Fibroblast of the aortic adventitia (primary cell): ENCODE measurements at regions not wholly inside any gene's neighbourhood (a gene's known extent, or its start where the extent isn't known, plus 50 kb on each side); places are given as distances from the start of the nearest gene placed in this dataset.
A peak's percentile ranks its signal among the peaks of the same experiment; 100 is the strongest.

Experiments
- DNase-seq: peaks from one replicate; pipeline ENCODE4 v3.0.0-alpha.2; 2010; ENCODE audit warnings: low read depth
- H3K4me3 ChIP-seq: 2 replicates; pipeline ENCODE4 v1.5.1; 2011; ENCODE audit warnings: low read depth, mild to moderate bottlenecking, control low read depth, low read length, moderate library complexity
- CTCF ChIP-seq: IDR thresholded peaks from 2 replicates; pipeline ENCODE4 v1.5.1; 2011; ENCODE audit warnings: mild to moderate bottlenecking, low read length, control low read depth, inconsistent platforms; ENCODE audit not compliant: insufficient read depth

DNA sequence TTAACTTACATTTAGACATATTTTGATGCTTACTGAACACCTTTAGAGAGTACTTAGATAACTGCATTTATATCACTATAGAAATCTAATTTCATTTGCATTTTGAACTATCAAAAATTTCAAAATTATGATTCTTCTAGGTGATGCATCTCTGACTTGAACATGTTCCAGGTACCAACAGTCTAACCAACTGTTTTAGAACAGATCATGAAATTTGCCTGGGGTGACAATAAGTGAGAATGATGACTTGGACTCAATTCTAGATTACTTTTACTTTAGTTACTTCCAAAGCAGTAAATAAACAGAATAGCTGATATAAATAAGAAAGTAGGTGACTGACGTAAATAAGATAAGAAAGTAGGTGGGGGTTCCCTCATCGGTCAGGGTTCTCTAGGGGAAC lies 307.8 kb downstream of the BCHE start:
- no peak for TF ChIP-seq CTCF
- DNase-seq, result no peak
- H3K4me3 ChIP-seq, result no peak overlapping the region

DNA sequence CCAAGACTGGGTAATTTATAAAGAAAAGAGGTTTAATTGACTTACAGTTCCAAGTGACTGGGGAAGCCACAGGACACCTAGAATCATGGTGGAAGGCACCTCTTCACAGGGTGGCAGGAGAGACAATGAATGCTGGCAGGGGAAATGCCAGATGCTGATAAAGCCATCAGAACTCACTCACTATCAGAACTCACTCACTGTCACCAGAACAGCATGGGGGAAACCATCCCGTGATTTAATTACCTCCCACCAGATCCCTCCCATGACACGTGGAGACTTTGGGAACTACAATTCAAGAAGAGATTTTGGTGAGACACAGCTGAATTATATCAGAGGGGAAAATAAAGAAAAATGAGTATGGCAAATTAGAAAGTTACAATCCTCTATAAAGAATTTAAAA lies 310.9 kb downstream of the BCHE start:
- no peak overlapping the region for H3K4me3 ChIP-seq
- DNase-seq, result no peak
- no peak for TF ChIP-seq CTCF

DNA sequence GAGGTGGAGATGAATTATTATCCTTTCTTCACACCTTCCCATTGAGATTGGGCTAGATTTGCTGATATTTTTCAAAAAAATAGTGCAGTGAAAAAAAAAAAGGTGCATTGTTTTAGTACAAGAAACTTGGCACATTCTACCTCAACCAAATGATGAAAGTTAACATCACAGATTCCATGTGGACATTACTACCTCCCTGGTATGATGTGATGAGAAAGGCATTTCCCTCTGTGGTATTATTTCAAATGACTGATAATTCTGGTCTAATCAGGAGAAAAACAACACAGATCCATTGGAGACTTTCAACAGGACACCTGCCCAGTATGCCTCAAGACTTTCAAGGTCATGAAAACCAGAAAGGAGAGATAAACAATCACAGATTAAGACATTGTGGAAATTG lies 313.4 kb downstream of the BCHE start:
- DNase-seq, result peak; percentile 86
- TF ChIP-seq CTCF, result no peak
- H3K4me3 ChIP-seq, result no peak overlapping the region

GRCh38 chr3:165522386-165522785 lies 314.8 kb downstream of the BCHE start:
- no peak for TF ChIP-seq CTCF
- DNase-seq, result no peak
- H3K4me3 ChIP-seq, result no peak overlapping the region

GRCh38 chr3:165521131-165521871 lies 315.9 kb downstream of the BCHE start:
- no peak for DNase-seq
- H3K4me3 ChIP-seq, result no peak overlapping the region
- TF ChIP-seq CTCF, result no peak

- no peak for TF ChIP-seq CTCF
- no peak for DNase-seq
- no peak overlapping the region for H3K4me3 ChIP-seq
These were observed 317.5 kb downstream of the BCHE start for GRCh38 chr3:165519687-165520086.

DNA sequence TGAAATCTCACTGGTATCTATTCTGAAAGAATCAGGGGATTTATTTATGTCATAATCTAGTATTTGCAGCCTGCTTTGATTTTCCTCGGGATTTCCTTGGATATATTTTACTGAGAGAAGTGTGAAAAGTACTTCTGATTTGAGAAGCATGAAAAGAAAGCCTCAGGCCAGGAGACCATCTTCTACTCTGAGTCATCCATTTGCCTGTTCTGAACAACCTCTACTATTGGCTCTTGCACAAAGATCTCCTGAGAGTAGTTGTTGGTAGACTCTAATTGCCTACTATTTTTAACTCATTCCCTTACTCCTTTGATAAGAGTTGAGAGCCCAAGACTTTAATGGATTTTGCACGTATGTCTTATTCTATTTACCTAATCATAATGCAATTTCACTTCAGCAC lies 318.9 kb downstream of the BCHE start:
- H3K4me3 ChIP-seq, result no peak overlapping the region
- TF ChIP-seq CTCF, result no peak
- peak; percentile 13 for DNase-seq
